Uterus (tissue), 2 donors: ENCODE measurements at regions not wholly inside any gene's neighbourhood (a gene's known extent, or its start where the extent isn't known, plus 50 kb on each side); places are given as distances from the start of the nearest gene placed in this dataset.

Experiments
- POLR2A ChIP-seq, 2 donors: fragments of 450-650 bp; IDR thresholded peaks; one replicate each; pipeline ENCODE4 v1.6.1; 2016; ENCODE audit warnings: antibody characterized with exemption in 2 of 2, mild to moderate bottlenecking in 1 of 2, moderate library complexity in 1 of 2
- TF ChIP-seq, protein P1 (sequence below), 4 experiments: fragments of 200-600 bp in 2 of 4; fragments of 450-650 bp in 2 of 4; sonication (generic) in 2 of 4; IDR thresholded peaks; one replicate each; pipeline ENCODE4 v1.5.1; 2016 to 2019; ENCODE audit warnings: antibody characterized with exemption in 4 of 4, mild to moderate bottlenecking in 2 of 4, moderate library complexity in 1 of 4

DNA sequence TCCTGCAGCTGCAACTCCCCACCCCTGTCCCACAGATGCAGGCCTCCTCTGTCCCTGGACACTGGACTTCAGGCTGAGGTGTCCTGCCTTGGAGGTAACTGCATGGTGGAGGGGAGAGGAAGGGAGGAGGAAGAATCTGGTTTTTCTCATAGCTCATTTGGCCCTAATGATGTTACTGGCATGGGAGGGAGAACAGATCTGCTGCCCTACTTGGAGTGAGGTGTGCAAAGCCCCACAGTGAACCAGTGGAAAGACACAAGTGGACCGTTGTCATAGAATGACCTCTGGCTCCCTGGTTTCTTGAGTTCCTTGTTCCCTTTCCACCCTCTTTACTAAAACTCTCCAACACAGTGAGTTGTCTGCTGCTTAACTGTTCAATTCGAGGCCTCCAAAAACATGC, 215.9 kb downstream of the BARX2 start:
- TF ChIP-seq POLR2A (IDR thresholded peaks at IDR 0.05), result no peak
- TF ChIP-seq, protein P1, sequence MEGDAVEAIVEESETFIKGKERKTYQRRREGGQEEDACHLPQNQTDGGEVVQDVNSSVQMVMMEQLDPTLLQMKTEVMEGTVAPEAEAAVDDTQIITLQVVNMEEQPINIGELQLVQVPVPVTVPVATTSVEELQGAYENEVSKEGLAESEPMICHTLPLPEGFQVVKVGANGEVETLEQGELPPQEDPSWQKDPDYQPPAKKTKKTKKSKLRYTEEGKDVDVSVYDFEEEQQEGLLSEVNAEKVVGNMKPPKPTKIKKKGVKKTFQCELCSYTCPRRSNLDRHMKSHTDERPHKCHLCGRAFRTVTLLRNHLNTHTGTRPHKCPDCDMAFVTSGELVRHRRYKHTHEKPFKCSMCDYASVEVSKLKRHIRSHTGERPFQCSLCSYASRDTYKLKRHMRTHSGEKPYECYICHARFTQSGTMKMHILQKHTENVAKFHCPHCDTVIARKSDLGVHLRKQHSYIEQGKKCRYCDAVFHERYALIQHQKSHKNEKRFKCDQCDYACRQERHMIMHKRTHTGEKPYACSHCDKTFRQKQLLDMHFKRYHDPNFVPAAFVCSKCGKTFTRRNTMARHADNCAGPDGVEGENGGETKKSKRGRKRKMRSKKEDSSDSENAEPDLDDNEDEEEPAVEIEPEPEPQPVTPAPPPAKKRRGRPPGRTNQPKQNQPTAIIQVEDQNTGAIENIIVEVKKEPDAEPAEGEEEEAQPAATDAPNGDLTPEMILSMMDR (IDR thresholded peaks at IDR 0.05), result no peak
